HK-2 (cell line): ENCODE measurements at regions not wholly inside any gene's neighbourhood (a gene's known extent, or its start where the extent isn't known, plus 50 kb on each side); places are given as distances from the start of the nearest gene placed in this dataset.

ENCODE experiments used
- DNase-seq: peaks from one replicate; pipeline ENCODE4 v3.0.0-alpha.2; 2018; ENCODE audit not compliant: unreplicated experiment

- DNase-seq: no peak
Observed at GRCh38 chr3:188036375-188037194, 117.4 kb upstream of the LPP start.

- DNase-seq: no peak
Observed at GRCh38 chr3:188037195-188037718, 116.7 kb upstream of the LPP start.

GRCh38 chr3:188037965-188038581, 115.9 kb upstream of the LPP start:
- DNase-seq: no peak

- no peak for DNase-seq
Observed at GRCh38 chr3:188041193-188041592, 112.8 kb upstream of the LPP start.

GRCh38 chr3:188041895-188042294, 112.1 kb upstream of the LPP start:
- no peak for DNase-seq

GRCh38 chr3:188042466-188042865, 111.5 kb upstream of the LPP start:
- DNase-seq: no peak

GRCh38 chr3:188043891-188044290, 110.1 kb upstream of the LPP start:
- no peak for DNase-seq

- no peak for DNase-seq
Observed at GRCh38 chr3:188046561-188047211, 107.3 kb upstream of the LPP start.

GRCh38 chr3:188047536-188047935, 106.4 kb upstream of the LPP start:
- no peak for DNase-seq

- DNase-seq: no peak
Observed at GRCh38 chr3:188049606-188050530, 104.1 kb upstream of the LPP start.

GRCh38 chr3:188051801-188052168, 102.2 kb upstream of the LPP start:
- no peak for DNase-seq

- DNase-seq: no peak
Observed at GRCh38 chr3:188052169-188053035, 101.6 kb upstream of the LPP start.

- no peak for DNase-seq
Observed at GRCh38 chr3:188053036-188053340, 101.0 kb upstream of the LPP start.

- no peak for DNase-seq
Observed at GRCh38 chr3:188053710-188054380, 100.1 kb upstream of the LPP start.

GRCh38 chr3:188054541-188054940, 99.4 kb upstream of the LPP start:
- DNase-seq: no peak

GRCh38 chr3:188055388-188055787, 98.6 kb upstream of the LPP start:
- DNase-seq: no peak

GRCh38 chr3:188057124-188057523, 96.8 kb upstream of the LPP start:
- no peak for DNase-seq

GRCh38 chr3:188058569-188059184, 95.3 kb upstream of the LPP start:
- DNase-seq: no peak

- DNase-seq: no peak
Observed at GRCh38 chr3:188059351-188059750, 94.6 kb upstream of the LPP start.

- DNase-seq: no peak
Observed at GRCh38 chr3:188060264-188060835, 93.6 kb upstream of the LPP start.
